GM23248 (cell line): ENCODE measurements at regions not wholly inside any gene's neighbourhood (a gene's known extent, or its start where the extent isn't known, plus 50 kb on each side); places are given as distances from the start of the nearest gene placed in this dataset.

Source experiments
- EZH2 ChIP-seq: fragments of 200-600 bp; sonication (generic); IDR thresholded peaks from 2 replicates; pipeline ENCODE4 v1.6.1; 2018; ENCODE audit warnings: antibody characterized with exemption, mild to moderate bottlenecking; ENCODE audit not compliant: insufficient read depth, poor library complexity, severe bottlenecking
- EZH2phosphoT487 ChIP-seq: fragments of 200-600 bp; sonication (generic); IDR thresholded peaks from 2 replicates; pipeline ENCODE4 v1.6.1; 2018; ENCODE audit warnings: antibody characterized with exemption, moderate library complexity, mild to moderate bottlenecking, low read depth; ENCODE audit not compliant: insufficient read depth

- TF ChIP-seq EZH2: no peak
- no peak for TF ChIP-seq EZH2phosphoT487
Observed at GRCh38 chr3:194058189-194058571, 77.8 kb upstream of the HES1 start.
